AG08395 (cell line): ENCODE measurements at regions not wholly inside any gene's neighbourhood (a gene's known extent, or its start where the extent isn't known, plus 50 kb on each side); places are given as distances from the start of the nearest gene placed in this dataset.
A peak's percentile ranks its signal among the peaks of the same experiment; 100 is the strongest.
"Not testable (repeated sequence)": the region's sequence is repeated elsewhere in the genome, so short reads cannot be mapped to it uniquely, and the experiment has no call there.

Source experiments
- DNase-seq: peaks from one replicate; pipeline ENCODE4 v3.0.0; 2012; ENCODE audit warnings: mixed read lengths, low spot score

DNA sequence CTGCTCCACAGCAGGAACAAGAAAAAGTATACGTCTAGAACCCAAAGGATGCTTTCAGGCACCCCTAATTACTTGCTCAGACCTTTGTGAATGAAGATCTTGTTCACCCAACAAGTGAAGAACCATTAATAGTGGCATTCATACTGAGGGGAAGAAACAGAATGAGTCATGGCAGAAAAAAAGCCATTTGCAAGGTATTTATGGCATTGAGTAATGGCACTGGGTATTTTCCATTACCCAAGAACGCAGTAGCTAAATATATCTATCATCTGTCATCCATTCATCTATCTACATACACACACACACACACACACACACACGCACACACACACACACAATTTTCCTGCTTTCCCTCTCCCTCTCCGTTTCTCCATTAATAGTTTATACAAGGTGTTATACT, 56.4 kb upstream of the XIRP2 start:
- DNase-seq: no peak

GRCh38 chr2:166825914-166826313, 62.4 kb upstream of the XIRP2 start:
- no peak for DNase-seq

GRCh38 chr2:166814335-166814734, 73.9 kb upstream of the XIRP2 start:
- DNase-seq: no peak

DNA sequence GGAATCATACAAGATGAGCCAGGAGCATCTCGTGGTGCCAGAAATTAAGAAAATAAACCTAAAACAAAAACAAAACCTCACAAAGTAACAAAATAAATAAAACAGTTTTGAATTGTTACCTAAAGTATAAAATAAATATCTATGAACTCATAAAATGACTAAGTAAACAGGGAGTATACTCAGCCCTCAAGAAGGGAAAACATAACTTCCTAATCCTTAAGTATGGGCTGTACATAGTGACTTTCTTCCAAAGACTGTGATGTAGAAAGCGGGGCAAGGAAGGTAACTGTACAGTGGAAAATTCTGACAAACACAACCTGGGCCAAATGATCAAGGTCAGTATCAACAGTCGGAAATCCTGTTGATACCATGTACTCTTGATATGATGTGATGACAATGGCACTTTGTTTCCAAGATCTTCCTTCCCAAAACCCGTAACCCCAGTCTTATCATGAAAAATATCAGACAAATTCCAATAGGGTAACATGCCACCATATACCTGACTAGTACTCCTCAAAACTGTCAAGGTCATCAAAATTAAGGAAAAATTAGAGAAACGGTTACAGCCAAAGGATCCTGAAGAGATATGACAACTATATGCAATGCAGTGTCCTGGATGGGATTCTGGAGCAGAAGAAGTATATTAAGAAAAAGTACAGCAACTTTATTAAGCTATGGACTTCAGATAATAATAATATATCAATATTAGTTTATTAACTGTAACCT, 76.0 kb upstream of the XIRP2 start:
- DNase-seq: no peak

DNA sequence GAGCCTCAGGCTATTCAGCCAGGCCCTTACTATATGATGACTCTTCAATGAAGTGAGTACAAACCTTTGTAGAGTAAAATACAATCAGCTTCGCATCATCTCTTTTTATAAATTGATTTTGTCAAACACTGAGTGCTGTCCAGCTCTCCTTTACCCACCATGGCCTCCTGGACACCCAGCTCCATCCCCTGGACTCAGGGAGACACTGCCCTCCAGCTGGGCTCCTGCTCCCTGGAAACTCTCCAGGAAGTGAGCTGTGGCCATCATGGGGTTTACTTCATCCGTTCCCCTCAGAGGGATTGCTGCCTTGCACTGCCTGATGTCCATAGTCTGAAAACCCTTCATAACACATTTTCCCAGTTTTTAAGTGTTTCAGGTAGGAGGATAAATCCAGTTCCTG, 82.5 kb upstream of the XIRP2 start:
- DNase-seq: no peak

- DNase-seq: no peak
Observed at GRCh38 chr2:166803373-166804000, 84.8 kb upstream of the XIRP2 start.

GRCh38 chr2:166802475-166802874, 85.8 kb upstream of the XIRP2 start:
- DNase-seq: no peak

DNA sequence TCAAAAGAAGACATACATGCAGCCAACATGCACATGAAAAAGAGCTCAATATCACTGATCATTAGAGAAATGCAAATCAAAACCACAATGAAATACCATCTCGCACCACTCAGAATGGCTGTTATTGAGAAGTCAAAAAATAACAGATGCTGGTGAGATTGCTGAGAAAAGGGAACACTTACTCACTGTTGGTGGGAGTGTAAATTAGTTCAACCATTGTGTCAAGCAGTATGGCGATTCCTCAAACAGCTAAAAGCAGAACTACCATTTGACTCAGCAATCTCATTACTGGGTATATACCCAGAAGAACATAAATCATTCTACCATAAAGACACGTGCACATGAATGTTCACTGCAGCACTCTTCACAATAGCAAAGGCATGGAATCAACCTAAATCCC, 95.5 kb upstream of the XIRP2 start:
- no peak for DNase-seq

- DNase-seq: no peak
Observed at GRCh38 chr2:166786707-166787106, 101.6 kb upstream of the XIRP2 start.

- no peak for DNase-seq
Observed at GRCh38 chr2:166784296-166784946, 103.9 kb upstream of the XIRP2 start.

DNA sequence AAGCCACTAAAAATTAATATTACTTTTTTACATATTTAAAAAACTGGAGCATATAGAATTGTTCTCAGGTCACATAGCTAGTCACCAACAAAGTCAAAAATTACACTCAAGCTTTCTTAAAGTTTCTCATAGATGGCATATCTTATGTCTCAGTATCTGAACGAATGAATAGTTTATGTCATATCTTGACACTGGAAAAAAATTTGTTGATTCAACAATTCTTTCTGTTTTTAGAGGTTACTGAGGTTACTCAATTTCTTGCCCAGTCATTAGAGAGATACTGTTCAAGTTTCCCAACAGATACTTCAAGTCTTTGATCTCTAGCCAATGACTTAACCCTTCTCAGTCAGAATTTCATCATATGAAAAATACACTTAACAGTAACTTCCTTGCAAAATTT, 113.1 kb upstream of the XIRP2 start:
- no peak for DNase-seq

GRCh38 chr2:166773308-166773949, 114.9 kb upstream of the XIRP2 start:
- no peak for DNase-seq

DNA sequence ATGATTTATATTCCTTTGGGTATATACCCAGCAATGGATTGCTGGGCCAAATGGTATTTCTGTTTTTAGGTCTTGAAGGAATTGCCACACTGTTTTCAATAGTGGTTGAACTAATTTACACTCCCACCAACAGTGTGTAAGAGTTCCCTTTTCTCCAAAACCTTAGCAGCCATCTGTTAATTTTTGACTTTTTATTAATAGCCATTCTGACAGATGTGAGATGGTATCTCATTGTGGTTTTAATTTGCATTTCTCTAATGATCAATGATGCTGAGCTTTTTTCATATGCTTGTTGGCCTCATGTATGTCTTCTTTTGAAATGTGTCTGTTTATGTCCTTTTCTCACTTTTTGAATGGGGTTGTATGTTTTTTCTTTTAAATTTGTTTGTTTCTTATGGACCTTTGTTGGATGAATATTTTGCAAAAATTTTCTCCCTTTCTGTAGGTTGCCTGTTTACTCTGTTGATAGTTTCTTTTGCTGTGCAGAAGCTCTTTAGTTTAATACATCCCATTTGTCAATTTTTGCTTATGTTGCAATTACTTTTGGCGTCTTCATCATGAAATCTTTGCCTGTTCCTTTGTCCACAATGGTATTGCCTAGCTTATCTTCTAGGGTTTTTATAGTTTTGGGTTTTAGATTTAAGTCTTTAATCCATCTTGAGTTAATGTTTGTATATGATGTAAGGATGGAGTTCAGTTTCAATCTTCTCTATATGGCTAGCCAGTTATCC, 119.7 kb upstream of the XIRP2 start:
- DNase-seq: no peak

DNA sequence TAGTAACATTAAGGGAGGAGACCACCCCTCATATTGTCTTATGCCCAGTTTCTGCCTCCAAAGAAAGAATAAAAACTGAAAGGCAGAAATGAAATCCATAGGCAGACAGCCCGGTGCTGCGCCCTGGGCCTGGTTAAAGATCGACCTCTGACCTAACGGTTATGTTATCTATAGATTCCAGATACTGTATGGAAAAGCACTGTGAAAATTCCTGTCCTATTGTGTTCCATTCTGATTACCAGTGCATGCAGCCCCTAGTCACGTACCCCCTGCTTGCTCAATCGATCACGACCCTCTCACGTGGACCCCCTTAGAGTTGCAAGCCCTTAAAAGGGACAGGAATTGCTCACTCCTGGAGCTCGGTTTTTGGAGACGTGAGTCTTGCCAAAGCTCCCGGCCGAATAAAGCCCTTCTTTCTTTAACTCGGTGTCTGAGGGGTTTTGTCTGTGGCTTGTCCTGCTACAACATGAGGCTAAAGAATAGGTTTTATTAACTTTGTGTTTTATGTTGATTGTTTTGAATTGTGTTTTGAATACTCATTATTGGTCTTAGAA, 121.4 kb upstream of the XIRP2 start:
- DNase-seq: not testable (repeated sequence)

DNA sequence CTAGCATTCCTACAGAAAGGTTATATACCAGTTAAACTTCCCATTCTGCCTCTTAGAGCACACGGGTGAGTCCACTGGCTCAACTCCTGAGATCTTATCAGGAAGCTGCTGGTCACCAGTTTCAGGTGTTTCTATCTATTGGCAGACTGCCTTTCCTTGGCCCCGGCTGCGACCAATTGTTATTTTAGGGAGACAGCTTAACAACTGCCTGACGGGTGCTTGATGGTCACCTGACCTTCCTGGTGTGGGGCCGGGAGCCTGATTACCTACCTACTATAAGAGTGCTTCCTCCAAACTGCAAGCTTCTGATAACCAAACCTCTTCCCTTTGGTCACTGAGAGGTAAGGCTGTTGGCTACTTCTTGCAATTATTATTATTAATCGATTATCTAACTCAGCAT, 122.1 kb upstream of the XIRP2 start:
- DNase-seq: no peak

DNA sequence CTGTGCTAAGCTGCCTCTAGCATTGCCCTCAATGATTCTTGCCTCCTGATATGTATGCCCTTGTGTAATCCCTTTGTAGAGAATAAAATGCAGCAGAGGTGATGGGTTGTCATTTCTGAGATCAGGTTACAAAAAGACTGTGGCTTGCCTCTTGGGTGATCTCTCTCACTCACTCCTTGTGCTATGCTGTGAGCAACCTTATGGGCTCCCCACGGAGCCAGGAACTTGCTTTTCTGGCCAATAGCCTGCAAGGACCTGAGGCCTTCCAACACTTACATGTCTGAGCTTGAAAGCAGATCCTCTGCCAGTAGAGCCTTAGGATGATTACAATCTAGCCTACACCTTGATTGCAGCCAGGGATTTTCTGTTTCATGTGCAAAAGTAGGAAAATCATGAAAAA, 123.1 kb upstream of the XIRP2 start:
- no peak for DNase-seq

GRCh38 chr2:166764702-166765101, 123.6 kb upstream of the XIRP2 start:
- no peak for DNase-seq

GRCh38 chr2:166764216-166764615, 124.1 kb upstream of the XIRP2 start:
- peak; percentile 1 for DNase-seq

GRCh38 chr2:166762746-166763145, 125.5 kb upstream of the XIRP2 start:
- no peak for DNase-seq

DNA sequence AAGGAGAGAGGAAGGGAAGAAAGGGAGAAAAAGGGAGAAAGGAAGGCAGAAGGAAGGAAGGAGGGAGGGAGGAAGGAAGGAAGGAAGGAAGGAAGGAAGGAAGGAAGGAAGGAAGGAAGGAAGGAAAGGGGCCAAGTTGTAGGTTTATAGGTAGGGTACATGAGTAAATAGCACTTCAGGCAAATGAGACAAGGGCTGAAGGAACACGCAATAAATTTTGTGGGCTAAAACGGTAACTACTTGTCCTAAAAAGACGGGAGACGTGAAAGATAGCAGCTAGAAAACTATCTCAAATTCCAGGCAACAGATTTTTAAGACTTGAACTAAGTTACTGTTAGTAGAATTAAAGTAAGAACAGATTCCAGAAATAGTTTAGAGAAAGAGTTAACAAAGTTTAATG, 129.3 kb upstream of the XIRP2 start:
- DNase-seq: no peak

GRCh38 chr2:166750624-166751023, 137.7 kb upstream of the XIRP2 start:
- no peak for DNase-seq

DNA sequence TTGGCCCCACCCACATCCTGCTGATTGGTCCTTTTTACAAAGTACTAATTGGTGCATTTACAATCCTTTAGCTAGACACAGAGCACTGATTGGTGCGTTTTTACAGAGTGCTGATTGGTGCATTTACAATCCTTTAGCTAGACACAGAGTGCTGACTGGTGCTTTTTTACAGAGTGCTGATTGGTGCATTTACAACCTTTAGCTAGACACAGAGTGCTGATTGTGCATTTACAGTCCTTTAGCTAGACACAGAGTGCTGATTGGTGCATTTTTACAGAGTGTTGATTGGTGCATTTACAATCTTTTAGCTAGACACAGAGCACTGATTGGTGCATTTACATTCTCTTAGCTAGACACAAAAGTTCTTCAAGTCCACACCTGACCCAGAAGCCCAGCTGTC, 144.2 kb upstream of the XIRP2 start:
- DNase-seq: not testable (repeated sequence)
